ENCODE measurements at regions not wholly inside any gene's neighbourhood (a gene's known extent, or its start where the extent isn't known, plus 50 kb on each side); places are given as distances from the start of the nearest gene placed in this dataset.

GRCh38 chr1:55692726-55693125, 477.6 kb upstream of the USP24 start:
- Histone ChIP-seq H3K14ac (ENCODE audit: insufficient read length) (no peak overlapping the region), H2BK20ac (ENCODE audit: low read length) (no peak overlapping the region), H3K4me1 (replicated peaks in 1 of 4; ENCODE audit: control insufficient read depth in 3 of 4, insufficient read depth in 4 of 4, low read length in 3 of 4) (no peaks in the 10 kb centered on the region), H4K5ac (ENCODE audit: insufficient read length, low read depth, low read length) (no peak overlapping the region), H3K4me2 (ENCODE audit: insufficient read depth in 1 of 2, low read depth in 2 of 2, low read length in 2 of 2) (no peak overlapping the region), H3K56ac (replicated peaks; ENCODE audit: insufficient read length, low read depth, low read length) (no peak overlapping the region), H3K9me3 (ENCODE audit: insufficient read depth in 2 of 2, low read depth in 1 of 2, low read length in 1 of 2) (no peaks in the 10 kb centered on the region), H3K79me2 (ENCODE audit: control insufficient read depth in 1 of 2, insufficient read depth in 2 of 2, low read length in 2 of 2) (no peaks in the 10 kb centered on the region), H3K4ac (replicated peaks; ENCODE audit: insufficient read length, low read depth, low read length) (no peak overlapping the region), H3K23ac (ENCODE audit: insufficient read length) (no peak overlapping the region), H4K91ac (replicated peaks; ENCODE audit: insufficient read length, low read length) (no peak overlapping the region), H2AK5ac (ENCODE audit: low read depth, low read length) (no peak overlapping the region), H4K8ac (ENCODE audit: extremely low read depth, insufficient read depth, low read length) (no peak overlapping the region), H4K20me1 (replicated peaks in 1 of 2; ENCODE audit: control insufficient read depth in 1 of 2, insufficient read depth in 2 of 2, low read length in 2 of 2) (no peaks in the 10 kb centered on the region), H3K79me1 (ENCODE audit: low read depth, low read length) (no peaks in the 10 kb centered on the region), H2BK15ac (ENCODE audit: low read length) (no peak overlapping the region), H3K27ac (ENCODE audit: low read depth, low read length) (no peak overlapping the region), H2AFZ (ENCODE audit: low read length) (no peak overlapping the region), H3K4me3 (ENCODE audit: extremely low read depth in 1 of 4, insufficient read depth in 2 of 4, low read depth in 3 of 4, low read length in 4 of 4) (no peak overlapping the region), H2BK5ac (ENCODE audit: low read depth, low read length) (no peak overlapping the region), H3K9ac (replicated peaks in 1 of 4; ENCODE audit: extremely low read depth in 1 of 4, low read depth in 3 of 4, low read length in 3 of 4) (no peak overlapping the region), H2BK120ac (replicated peaks; ENCODE audit: low read depth, low read length) (no peak overlapping the region), H3K27me3 (replicated peaks in 1 of 4; ENCODE audit: control insufficient read depth in 3 of 4, extremely low read depth in 1 of 4, insufficient read depth in 3 of 4, low read length in 3 of 4) (no peaks in the 10 kb centered on the region), H3K36me3 (ENCODE audit: control insufficient read depth in 2 of 4, insufficient read depth in 4 of 4, low read length in 3 of 4) (no peaks in the 10 kb centered on the region), H3K18ac (ENCODE audit: extremely low read depth, low read length) (no peak overlapping the region), H2BK12ac (ENCODE audit: low read depth, low read length) (no peak overlapping the region), H3K23me2 (ENCODE audit: low read depth, low read length) (no peaks in the 10 kb centered on the region)
- POLR2A ChIA-PET (ENCODE audit: partially characterized antibody), result no interaction called here
- CTCF ChIA-PET (ENCODE audit: partially characterized antibody), result interaction anchor here (4.2 kb wide), 1 partner anchor 9 kb away, joined by 36 read pairs; no protein-coding TSS in a partner anchor
- TF ChIP-seq CBX8 (IDR thresholded peaks at IDR 0.05; ENCODE audit: borderline replicate concordance, low read depth, low read length), result no peak
- peak; percentile 80; the same call in 1 of the 2 replicates for TF ChIP-seq MAFK (IDR thresholded peaks at IDR 0.05; ENCODE audit: low read depth, low read length)
- no peak for DNase-seq (ENCODE audit: low read depth in 1 of 2, low spot score in 2 of 2)
- FAIRE-seq, result no peak
- WGBS, 2 experiments (ENCODE audit: extremely low coverage in 1 of 2, insufficient coverage in 1 of 2, insufficient read length in 1 of 2, insufficient replicate concordance in 2 of 2, low coverage in 1 of 2, low lambda C conversion rate in 2 of 2, missing lambda C conversion rate in 1 of 2), result 94% methylated on average over 1 of the region's 1 CpG; no CpG with 5 or more reads in 1 of the 2 experiments
